GM21576 (cell line): ENCODE measurements at regions not wholly inside any gene's neighbourhood (a gene's known extent, or its start where the extent isn't known, plus 50 kb on each side); places are given as distances from the start of the nearest gene placed in this dataset.

Experiments
- ATAC-seq: cut with Tn5 transposase; IDR thresholded peaks from one replicate; pipeline ENCODE4 v1.9.1; 2021; ENCODE audit warnings: mild to moderate bottlenecking, moderate library complexity; ENCODE audit not compliant: unreplicated experiment

- ATAC-seq = no peak
Measured at GRCh38 chr15:100781961-100782530, 97.6 kb upstream of the ALDH1A3 start.

- no peak for ATAC-seq
Measured at GRCh38 chr15:100783291-100783690, 96.3 kb upstream of the ALDH1A3 start.

GRCh38 chr15:100783760-100784492 lies 95.7 kb upstream of the ALDH1A3 start:
- ATAC-seq = no peak

GRCh38 chr15:100784493-100785180 lies 95.0 kb upstream of the ALDH1A3 start:
- ATAC-seq = no peak

GRCh38 chr15:100785181-100786138 lies 94.2 kb upstream of the ALDH1A3 start:
- no peak for ATAC-seq

GRCh38 chr15:100786139-100786531 lies 93.5 kb upstream of the ALDH1A3 start:
- no peak for ATAC-seq

GRCh38 chr15:100786901-100787566 lies 92.6 kb upstream of the ALDH1A3 start:
- ATAC-seq = no peak

- ATAC-seq = no peak
Measured at GRCh38 chr15:100787567-100788417, 91.8 kb upstream of the ALDH1A3 start.

GRCh38 chr15:100788418-100789105 lies 91.1 kb upstream of the ALDH1A3 start:
- no peak for ATAC-seq

GRCh38 chr15:100790786-100791265 lies 88.8 kb upstream of the ALDH1A3 start:
- no peak for ATAC-seq

- ATAC-seq = no peak
Measured at GRCh38 chr15:100794008-100794407, 85.6 kb upstream of the ALDH1A3 start.

- no peak for ATAC-seq
Measured at GRCh38 chr15:100801256-100801900, 78.3 kb upstream of the ALDH1A3 start.

GRCh38 chr15:100802421-100803170 lies 77.0 kb upstream of the ALDH1A3 start:
- no peak for ATAC-seq

GRCh38 chr15:100803171-100803440 lies 76.5 kb upstream of the ALDH1A3 start:
- no peak for ATAC-seq

GRCh38 chr15:100806157-100806556 lies 73.5 kb upstream of the ALDH1A3 start:
- no peak for ATAC-seq

GRCh38 chr15:100807028-100807427 lies 72.6 kb upstream of the ALDH1A3 start:
- ATAC-seq = no peak

GRCh38 chr15:100808691-100809090 lies 70.9 kb upstream of the ALDH1A3 start:
- ATAC-seq = no peak

- no peak for ATAC-seq
Measured at GRCh38 chr15:100809151-100809550, 70.5 kb upstream of the ALDH1A3 start.
